Limb (tissue), 2 donors: ENCODE measurements at regions not wholly inside any gene's neighbourhood (a gene's known extent, or its start where the extent isn't known, plus 50 kb on each side); places are given as distances from the start of the nearest gene placed in this dataset.
A peak's percentile ranks its signal among the peaks of the same experiment; 100 is the strongest.

ENCODE experiments used
- DNase-seq, 2 donors: peaks; one replicate each; pipeline ENCODE4 v3.0.0-alpha.2; 2016; ENCODE audit errors: extremely low spot score in 2 of 2

DNA sequence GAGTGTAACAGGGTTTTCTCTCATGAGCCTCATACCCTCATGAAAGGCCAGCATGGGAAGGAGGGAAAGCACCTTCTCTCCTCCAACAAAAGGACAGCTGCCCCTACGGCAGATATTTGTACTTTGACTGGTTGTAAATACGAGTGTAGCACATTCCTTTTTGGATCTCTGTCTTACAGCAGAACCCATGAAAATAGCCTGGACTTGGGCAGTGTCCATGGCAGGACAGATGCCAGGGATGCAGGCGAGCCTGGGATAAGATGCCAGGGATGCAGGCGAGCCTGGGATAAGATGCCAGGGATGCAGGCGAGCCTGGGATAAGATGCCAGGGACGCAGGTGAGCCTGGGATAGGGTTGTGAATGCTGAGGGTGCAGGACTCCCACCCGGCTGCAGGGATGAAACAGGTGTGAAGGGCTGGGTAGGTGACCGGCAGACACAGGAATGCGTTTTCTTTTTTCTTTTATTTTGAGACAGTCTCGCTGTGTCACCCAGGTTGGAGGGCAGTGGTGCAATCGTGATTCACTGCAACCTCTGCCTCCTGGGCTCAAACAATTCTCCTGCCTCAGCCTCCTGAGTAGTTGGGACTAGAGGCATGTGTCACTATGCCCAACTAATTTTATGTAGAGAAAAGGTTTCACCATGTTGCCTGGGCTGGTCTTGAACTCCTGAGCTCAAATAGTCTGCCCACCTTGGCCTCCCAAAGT, 120.0 kb downstream of the BEGAIN start:
- no peak for DNase-seq

DNA sequence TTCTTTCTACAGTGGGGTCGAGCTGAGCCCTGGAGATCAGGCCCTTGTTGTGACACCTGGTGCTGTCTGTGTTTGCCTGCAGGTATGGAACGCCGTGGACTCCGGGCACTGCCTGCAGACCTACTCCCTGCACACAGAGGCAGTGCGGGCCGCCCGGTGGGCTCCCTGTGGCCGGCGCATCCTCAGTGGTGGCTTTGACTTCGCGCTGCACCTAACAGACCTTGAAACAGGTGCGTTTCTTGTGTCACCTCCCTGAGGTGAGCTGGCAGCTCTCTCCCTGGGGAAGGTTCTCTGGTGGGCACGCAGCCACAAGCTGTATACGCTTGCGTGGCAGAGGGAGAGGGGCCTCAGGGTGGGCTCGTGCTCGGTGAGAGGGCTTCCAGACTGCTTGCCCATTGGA, 119.3 kb downstream of the BEGAIN start:
- DNase-seq: no peak

DNA sequence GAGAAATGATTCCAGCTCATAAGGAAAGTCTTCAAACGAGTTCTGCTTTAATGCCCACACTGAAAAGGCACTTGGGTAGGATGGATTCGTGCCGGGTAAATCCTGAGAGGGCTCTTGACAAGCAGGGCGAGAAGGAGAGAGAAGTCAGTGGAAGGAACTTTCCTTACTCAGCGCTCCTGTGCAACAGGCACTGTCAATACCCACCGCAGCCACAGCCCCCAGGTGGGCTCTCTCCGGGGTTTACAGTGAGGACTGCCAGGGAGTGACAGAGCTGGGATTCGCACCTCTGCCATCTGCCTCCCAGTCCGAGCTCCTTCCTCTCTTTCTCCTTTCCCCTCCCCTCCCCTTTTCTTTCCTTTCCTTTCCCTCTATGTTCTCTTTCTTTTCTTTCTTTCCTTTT, 118.7 kb downstream of the BEGAIN start:
- DNase-seq: no peak

DNA sequence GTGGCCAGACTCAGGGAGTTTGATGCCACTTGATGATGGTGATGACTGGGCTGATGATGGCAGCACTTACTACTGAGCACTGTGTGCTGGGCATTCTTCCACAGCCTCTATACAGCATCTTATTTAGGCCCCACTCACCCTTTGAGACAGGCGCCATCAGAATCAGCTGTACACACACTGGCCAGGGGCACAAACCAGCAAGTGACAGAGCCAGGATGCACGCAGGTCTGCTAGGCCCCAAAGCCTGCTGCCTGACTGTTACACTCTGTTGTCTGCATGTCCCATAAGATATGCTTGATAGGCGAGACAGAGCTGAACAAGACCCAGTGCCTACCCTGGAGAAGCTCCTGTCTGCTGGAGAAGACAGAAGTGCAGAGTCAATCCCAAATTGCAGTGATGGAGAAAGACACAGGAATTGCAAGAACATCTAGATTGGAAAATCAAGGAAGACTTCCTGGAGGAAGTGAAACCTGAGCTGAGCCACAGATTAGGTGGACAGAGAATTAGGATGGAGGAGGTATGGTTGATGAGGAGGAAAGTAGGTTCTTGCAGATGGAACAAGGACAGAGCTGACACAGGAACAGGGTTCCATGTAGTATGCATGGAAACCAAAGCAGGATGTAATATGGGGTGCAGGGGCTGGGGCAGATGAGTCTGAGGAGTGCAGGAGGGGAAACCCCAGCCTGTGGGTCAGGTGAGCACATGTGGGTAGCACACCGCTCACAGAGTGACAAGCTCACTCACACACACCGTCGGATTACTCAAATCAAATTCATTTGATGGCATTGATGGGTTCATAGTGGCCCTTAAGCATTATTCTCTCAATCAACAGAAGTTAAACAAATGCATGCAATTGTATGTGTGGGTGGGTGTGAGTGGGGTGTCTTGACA, 117.3 kb downstream of the BEGAIN start:
- DNase-seq: no peak

DNA sequence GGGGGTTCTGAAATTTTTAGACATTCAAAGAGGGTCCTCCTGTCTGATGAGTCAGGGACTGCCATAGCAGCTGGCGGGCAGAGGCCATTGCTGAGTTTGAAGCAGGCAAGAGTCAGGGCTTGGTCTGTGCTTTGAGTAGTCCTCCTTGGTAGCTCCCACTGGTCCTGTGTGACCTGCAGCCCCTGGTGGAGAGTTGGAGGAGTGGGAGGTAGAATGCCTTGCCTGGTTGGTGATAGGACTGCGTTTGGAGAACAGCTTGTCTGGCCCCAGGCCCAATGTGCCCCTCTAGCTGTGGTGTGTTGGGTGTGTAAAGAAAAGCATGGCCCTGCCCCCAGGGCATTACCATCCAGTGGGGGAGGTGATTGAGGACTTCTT, 116.7 kb downstream of the BEGAIN start:
- DNase-seq: no peak

DNA sequence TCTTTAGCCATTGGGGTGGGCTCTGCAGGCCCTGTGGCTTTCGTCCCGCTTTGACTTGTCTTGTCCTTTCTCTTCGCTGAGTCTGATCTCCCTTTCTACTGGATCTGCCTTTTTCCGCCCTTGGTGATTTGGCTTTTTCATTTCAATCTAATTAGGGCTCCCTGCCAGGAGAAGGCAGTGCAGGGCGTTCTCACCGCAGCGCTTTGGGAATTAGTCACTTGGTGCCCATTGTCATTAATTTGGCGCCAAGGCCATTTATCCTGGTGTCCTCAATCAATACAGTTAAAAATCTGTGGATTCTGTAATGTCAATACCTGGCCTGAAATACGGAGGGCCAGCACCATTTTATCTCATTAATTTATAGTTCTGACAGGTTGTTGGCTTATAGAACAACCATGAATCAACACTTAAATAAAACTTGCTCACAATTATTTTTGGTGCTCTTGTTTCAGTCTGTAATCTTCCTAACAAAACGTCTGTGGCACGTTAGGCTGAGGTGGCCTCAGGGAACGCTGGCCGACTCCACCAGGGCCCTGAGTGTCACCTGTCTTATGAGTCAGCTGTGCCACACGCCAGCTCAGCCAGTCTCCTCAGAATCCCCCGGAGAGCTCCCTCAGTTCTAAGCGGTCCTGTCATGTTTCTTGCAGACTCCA, 115.7 kb downstream of the BEGAIN start:
- DNase-seq: no peak

DNA sequence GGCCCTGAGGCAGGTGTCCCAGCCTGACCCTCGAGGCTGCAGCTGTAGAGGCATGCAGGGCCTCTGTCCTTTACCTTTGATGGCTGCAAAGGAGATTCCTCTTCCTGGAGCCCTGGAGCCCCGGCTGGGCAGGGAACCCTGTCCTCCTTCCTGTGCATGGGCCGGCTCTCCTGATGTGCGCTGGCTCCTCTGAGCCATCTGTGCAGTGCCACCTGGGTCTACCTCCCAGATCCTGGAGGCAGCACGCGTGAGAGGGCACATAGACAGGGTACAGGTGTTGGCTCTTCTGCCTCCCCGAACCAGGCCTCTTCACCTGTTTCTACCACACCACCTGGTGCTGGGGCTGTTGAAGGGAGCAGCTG, 115.1 kb downstream of the BEGAIN start:
- no peak for DNase-seq

DNA sequence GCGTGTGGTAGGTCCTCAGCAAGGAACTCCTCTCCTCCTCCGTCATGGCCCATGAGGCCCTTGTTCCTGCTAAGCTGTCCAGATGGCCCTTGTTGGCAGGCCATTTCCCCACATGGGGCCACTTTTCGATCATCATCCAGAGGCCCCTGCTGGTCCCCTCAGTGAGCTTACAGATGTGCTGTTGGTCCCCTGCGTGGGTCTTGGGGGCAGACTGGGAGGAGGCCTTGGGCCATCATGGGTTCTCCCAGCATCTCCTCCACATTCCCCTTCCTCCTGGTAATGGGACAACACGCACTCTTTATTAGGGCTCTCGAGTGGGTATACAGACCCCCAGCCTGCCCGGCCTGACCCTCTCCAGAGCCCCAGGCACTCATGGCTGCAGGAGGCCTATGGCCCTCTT, 114.7 kb downstream of the BEGAIN start:
- DNase-seq: no peak

DNA sequence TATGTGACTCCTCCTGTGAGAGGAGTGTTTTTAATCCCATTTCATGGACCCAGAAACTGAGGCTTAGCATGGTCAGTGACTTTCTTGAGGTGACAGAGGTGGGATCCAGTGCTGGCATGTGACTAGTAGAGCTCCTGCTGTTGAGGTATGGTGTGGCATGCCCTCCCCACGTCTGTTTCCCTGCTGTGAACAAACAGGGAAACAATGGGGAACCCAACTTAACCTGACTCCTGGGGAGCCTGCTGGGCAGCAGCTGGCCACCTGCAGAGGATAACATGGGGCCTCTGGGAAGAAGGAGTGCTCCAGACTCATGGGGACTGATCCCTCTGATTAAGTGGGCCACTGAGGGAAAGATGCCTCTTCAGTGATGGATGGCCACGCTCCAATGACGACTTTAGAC, 114.0 kb downstream of the BEGAIN start:
- no peak for DNase-seq

DNA sequence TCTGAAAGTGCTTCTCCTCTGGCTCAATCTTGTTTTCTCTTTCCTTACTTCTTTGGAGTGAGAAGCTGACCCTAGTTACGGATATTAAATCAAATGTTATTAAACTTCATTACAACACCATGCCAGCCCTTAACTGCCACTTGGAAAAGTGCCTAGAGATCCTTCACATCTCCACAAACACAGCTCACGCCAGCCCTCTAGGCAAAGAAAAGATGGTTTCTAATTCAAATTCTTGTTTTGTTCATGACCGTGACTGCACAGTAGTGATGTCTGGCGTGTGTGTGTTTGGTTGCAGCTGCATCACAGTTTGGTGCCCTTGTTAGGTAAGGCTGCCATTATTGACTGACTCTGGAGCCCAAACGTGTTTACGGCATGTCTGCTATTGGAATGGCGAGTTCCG, 113.0 kb downstream of the BEGAIN start:
- no peak for DNase-seq

DNA sequence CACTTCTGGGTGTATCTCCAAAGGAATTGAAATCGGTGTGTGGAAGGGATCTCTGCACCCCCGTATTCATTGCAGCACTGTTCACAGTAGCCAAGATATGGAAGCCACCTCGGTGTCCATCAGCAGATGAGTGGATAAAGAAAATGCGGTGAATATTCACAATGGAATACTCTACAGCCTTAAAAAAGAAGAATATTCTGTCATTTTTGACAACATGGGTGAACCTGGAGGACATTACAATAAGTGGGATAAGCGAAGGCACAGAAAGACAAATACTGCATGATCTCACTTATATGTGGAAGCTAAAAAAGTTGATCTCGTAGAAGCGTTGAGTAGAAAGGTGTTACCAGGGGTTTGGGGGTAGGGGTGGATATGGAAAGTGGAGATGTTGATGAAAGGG, 111.9 kb downstream of the BEGAIN start:
- DNase-seq: no peak

DNA sequence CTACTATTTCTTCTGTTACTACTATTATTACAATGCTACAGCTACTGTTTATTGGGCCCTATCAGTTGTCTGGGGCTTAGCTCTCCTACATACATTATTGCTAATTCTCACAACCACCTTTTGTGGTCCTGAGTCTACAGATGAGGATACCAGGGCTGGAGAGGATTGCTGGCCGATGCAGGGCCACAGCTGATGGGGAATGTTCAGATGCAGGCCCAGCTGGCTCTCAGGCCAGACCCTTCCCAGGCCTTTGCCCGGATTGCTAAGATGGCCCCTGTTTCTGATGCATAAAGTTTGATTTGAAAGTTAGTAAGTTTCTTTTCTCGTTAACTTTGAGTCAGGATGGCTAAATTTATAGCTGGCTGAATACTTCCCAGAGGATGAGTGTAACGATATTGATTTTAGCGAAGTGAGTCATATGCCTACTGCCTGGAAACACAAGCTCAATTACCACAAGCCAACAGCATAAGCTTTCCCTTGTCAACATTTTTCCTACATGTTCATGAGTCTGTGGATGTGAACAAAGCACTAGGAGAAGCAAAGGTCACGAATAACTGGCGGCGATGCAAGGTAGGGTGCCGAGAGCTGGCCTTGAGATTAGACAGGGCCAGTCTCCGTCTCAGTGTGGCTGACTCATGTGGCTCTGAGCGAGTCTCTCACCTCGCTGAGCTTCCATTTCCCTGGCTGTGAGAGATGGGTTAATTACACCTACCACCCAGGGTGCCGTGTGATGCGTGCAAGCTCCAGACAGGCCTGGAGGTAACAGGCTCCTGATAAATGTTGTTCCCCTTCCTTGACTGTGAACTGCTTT, 111.0 kb downstream of the BEGAIN start:
- DNase-seq: no peak

DNA sequence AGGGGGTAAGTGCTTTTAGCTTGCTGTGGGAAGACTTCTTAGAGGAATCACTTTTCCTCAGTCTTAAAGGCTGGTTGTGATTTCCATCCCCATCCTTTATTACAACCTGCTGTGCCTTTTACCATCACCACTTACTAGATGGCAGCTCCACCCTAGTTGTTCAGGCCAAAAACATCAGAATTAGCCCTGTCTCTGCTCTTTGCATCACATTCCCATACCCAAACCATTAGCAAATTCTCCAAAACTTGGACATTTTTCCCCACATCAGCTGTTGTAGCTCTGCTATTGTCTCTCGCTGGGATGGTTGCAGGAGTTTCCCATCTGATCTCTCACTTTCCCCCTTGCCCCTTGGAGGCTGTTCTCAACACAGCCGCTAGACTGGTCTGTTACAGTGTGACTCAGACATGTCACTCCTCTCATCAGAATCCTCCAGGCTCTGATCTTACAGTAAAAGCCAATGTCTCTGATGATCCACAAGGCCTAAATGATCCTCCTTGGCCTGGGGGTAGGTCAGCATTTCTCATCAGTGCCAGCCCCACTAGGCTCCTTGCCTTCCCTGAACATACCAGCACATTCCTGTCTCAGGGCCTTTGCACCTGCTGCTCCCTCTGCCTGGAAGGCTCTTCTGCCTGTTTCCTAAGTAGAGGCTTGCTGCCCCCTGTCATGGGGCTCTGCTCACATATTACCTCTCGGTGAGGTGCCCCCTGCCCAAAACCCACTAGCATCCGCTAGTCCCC, 102.5 kb downstream of the BEGAIN start:
- DNase-seq: no peak

DNA sequence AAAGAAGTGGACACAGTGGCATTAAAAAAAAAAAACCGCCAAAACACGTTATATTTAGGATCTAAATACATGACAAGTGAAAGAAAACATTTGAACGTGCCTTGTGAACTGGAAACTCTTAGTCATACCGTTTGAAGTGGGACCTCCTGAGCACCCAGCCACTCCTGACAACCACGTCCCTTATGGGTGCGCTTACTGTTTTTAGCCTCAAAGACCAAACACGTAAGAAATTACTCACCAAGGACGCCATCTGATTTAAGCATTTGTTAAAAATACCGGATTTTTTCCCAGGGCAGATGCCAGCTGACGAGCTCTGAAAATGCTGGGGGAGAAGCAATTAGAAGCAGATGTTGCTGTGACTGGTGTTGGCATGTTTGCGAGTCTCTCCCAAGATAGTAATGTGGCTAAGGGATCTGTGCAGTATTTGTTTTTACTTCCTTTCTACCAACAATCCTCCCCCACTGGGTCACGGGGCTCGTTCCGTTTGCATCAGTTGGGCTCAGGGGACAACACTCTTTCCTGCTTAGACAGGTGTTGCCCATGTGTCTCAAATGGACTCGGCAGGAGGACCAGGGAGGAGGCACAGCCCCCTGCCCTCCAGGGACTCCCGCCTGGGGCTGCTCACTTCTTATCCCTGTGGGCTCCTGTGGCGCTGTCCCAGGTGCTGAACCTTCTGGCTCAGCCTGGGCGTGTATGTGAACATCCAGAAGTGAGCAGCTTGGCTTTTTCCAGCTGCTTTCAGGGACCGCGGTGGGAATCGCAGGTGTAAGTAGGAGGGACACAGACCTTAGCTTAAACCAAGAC, 101.0 kb downstream of the BEGAIN start:
- DNase-seq: peak; percentile 43 to 89
